GM18508 (cell line): ENCODE measurements at regions not wholly inside any gene's neighbourhood (a gene's known extent, or its start where the extent isn't known, plus 50 kb on each side); places are given as distances from the start of the nearest gene placed in this dataset.

Experiments
- ATAC-seq: cut with Tn5 transposase; IDR thresholded peaks from one replicate; pipeline ENCODE4 v1.9.1; 2021; ENCODE audit warnings: moderate number of reproducible peaks; ENCODE audit not compliant: insufficient read depth, unreplicated experiment

DNA sequence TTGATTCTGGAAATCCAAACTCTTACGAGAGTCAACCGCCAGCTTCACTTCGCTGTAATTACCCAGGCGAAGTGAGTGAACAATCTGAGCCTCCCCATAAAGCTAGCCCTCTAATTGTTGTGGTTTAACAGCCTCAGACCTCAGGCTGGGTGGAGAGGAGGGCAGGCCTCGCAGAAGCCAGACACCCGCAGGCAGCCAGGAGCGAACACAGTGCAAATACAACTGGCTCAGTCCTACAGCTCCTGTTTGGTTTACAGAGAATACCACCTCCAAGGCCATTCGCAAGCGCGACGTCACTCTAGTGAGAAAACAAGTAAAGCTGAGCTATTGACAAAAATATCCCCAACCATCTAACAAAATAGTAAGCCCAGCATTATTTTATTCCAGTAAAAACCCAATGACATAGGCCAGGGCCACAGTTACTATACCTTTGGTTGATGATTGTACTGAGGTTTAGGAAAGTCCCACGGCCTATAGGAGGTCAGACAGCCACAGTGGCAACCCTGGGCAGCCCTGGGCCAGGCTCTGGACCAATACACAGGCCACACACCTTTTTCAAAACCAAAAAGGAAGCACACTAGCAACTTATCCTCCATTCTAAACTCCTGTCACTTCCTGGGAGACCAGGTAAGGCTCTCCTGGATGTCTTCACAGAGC is 163.3 kb downstream of the ETS2 start:
- ATAC-seq, result no peak

DNA sequence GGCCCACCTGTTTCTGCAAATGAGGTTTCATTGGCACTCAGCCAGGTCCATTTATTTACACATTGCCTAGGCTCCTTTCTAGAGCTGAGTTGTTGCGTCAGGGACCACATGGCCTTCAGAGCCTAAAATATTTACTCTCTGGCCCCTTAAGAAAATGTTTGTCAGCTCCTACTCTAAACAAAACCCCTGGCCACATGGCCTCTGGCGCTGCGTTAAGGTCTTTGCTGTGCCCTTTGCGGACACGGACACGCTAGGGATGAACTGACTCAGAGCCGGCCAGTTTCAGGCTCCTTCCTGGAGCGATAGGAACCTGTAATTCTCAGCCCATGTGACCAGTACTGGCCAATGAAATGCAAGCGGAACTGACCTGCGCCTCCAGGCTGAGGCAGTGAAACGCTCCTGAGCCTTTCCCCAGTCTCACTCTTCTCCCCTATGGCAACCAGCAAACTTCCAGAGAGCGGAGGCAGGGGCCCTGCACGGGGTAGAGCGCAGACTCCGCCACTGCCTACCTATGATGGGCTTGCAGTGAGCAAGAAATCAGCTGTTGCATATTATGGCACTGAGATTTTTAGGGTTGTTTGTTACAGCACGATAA is 160.3 kb downstream of the ETS2 start:
- ATAC-seq, result no peak

DNA sequence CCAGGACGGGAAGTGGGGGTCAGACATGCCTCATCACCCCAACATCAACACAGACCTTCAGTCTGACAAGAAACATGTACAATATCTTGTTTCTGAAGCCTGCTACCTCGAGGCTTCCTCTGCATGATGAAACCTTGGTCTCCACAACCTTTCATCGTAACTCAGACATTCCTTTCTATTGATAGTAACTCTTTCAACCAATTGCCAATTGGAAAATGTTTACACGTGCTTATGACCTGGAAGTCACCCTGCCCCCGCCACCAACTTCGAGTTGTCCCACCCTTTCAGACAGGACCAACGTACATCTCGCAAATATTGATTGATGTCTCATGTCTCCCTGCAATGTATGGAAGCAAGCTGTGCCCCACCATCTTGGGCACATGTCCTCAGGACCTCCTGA is 159.5 kb downstream of the ETS2 start:
- no peak for ATAC-seq

DNA sequence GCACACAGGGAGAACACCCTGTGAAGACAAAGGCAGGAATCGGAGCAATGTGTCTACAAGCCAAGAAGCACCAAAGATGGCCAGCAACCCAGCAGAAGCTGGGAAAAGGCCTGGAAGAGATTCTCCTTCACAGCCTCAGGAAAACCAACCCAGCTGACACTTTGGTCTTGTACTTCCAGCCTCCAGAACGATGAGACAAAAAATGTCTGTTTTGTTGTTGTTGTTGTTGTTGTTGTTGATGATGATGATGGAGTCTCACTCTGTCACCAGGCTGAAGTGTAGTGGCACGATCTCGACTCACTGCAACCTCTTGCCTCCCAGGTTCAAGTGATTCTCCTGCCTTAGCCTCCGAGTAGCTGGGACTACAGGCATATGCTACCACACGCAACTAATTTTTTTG is 157.3 kb downstream of the ETS2 start:
- ATAC-seq, result no peak

DNA sequence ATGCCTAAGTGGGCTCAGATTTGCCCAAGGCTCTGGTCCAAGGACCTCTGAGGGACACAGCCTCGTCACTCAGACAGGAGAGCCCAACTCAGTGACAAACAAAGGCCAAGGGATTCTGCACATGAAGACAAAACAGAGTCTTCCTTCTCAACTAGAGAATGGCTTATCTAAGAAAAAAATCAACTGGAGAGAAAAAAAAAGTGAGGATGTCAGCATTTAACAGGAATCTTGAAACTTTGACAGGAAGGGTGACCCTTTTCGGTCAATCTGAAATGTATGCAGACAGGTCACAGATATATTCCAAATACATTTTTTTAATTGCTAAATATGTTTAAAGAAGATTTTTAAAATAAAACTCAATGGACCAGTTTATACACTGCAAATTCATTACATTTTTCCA is 154.5 kb downstream of the ETS2 start:
- ATAC-seq, result no peak

DNA sequence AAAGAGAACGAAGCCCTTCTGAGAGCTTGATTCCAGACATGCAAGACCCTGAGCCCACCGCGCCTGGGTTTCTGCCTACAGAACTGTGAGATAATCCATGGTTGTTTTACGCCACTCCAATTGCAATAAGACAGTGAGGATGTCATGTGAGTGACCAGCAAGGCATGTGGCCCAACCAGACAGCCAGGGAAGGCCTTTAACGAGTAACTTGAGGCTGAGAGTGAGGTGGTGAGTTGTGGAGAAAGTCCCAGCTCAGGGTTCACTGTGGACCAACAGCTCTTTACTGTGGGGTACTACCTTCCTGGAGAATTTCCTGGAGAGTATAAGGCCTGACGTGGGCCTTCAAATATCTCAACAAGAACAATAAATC is 153.9 kb downstream of the ETS2 start:
- no peak for ATAC-seq

DNA sequence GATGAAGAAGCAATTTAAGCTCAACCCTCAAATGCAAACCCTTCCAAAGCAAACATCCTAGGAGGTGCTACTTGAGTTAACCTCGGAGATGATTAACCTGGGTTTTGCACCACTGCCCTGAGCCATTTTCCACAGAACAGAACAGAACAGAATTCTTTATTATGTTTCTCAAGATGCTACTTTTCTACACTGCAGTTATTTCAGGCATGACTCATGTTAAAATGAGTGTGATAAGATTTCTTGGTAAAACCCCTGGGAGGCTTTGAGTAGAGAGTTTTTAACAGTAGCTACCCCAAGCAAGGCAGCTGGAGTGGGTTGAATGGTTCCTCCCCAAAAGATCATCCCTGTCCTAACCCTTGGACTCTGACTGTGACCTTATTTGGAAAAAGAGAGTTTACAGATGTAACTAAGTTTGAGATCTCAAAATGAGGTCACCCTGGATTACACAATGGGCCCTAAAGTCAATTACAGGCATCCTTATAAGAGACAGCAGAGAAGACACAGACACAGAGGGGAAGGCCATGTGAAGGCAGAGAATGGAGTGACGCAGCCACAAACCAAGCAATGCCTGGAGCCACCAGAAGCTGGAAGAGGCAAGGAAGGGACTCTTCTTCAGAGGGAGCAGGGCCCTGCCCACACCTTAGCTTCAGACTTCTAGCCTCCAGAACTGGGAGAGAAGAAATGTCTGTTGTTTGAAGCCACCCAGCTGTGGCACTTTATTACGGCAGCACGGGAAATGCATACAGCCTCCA is 153.4 kb downstream of the ETS2 start:
- ATAC-seq, result no peak

DNA sequence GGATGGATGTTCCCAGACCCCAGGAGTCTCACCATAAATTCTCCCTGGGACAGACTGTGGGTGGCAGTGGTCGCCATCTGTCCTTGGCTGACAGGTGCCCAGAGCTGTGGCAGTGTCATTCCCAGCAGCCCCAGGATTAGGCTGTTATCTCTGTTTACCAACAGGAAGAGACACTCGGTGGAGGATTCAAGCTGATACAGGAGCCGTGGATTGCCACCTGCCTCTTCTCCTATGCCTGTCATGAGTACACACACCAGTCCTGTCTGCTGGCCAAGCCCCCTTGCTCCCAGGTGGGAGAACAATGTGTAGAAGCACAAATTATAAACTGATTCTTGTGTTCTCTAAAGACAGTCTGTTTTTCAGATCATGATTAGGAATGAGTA is 152.6 kb downstream of the ETS2 start:
- ATAC-seq, result no peak

DNA sequence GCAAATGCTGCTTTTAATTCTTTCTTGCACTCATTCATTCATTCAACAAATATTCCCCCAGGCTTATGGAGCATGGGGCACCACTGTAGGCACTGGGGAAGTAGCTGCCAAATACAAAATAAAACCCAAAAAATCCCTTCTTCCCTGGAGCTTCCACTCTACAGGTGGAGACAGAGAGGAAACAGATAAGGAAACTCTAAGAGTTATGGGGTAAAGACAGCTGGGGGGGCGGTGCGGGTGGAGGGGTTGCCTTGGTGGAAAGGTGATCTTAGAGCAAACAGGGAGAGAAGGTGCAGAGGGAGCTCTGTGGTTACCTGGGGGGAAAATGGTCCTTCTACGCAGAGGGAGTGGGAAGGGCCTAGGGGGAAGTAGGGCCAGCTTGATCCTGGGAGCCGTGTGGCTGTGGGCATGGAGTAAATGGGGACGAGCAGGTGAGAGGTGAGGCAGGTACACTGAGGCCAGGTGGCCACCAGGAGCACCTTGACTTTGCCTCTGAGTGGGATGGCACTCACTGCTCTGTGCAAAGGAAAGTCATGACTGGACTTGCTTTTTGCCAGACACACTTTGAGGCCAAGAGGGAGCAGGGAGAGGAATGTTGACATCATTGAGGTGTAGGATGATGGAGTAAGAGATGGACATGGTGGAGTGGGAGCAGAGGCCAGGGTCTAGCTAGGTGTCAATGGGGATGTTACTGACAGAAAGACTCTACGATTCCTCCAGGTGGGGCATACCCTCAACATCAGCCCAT is 152.0 kb downstream of the ETS2 start:
- ATAC-seq, result no peak

DNA sequence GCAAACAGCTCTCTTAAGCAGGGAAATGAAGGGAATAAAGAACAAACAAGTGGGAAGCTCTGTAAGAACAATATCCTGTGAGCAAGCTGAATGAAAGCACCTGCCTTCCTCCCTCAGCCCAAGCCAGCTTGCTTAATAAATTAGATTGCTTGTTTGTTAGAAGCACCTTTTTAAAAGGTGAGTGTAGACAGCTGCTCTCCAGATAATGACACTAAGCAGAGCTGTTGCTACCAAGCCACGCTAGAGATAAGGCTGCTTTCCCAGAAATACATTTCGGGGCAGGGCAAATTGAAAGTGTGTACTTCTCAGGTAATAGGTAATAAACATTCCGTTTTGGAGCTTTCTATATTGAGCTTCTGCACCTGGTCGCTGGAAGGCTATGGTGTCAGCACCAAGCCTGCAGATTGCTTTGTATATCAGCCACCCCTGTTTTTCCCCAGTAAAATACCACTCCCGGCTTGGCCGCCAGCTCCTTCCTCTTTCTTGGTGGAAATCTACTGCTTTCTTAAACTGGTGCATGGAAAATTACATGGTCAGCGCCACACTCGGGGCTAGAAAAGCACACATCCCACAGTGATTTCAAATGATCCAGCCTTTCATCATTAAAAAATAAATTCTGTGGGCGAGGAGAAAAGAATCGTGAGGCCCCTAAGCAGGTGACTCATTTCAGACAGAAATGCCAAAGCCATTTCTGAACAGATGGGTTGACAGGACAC is 151.3 kb downstream of the ETS2 start:
- no peak for ATAC-seq

DNA sequence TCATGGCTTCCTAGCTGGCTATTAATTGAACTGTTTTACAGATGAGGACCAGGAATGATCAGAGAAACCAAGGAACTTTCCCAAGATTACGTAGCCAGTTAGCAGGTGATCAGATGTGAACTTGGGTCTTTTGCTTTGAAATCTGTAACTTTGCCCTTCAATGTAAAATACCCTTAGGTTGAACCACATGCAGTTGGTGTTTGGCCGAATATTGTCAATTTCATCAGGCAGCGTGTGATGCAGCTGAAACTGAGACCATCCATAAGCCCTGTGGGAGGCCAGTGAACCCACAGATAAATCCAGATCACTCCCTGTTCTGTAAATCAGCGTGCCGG is 150.8 kb downstream of the ETS2 start:
- no peak for ATAC-seq

DNA sequence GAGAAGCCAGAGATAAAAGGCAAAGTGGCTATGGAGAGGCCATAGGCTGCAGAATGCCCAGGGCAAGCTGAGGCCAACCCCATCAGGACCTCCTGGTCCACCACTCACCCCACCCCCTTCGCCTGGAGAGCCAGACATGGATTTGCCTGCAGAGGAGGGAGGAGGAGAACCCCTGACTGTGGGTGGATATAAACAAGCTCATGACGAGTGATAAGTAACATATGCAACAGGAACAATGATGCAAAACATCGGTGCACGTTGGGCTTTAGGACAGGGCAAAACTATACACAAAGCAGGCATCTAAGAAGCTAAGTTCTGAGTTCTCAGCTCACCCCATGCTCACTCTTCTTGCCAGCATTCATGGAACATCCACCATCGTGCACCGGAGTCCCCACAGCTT is 150.3 kb downstream of the ETS2 start:
- no peak for ATAC-seq

DNA sequence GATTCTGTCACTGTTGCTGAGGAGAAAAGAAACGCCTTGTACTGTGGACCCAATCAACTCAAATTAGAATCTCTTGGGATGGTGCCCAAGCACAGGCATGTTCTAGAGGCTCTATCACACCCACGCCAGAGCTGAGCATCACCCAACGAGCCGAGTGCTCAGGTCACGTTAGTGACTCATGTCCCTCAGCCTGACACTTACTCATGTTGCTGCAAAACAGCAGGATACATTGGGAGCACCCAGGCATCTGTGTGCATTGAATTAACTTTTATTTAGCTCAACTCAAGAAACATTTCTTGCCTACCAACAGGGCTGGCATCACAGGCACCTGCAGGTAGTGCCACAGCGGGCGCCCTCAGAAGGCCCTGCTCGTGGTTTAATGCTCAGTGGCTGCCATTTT is 149.8 kb downstream of the ETS2 start:
- ATAC-seq, result no peak

DNA sequence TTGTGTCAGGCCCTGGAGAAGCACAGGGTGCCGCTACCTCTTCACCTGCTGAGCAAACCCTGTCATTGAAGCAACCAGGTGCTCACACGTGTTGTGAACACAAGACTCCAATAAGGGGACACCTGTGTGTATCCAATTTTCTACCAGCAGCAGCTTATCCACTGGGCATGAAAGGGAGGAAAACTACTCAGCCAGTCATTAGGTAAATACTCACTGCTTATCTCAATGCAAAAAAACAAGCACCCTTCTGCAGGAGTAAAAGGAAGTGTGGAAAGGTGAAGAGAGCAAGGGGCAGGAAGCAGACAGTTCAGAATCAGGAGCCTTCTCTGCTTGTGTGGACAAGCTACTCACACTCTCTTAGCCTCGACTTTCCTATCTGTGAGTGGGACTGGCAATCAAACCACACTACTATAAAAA is 148.9 kb downstream of the ETS2 start:
- ATAC-seq, result no peak

DNA sequence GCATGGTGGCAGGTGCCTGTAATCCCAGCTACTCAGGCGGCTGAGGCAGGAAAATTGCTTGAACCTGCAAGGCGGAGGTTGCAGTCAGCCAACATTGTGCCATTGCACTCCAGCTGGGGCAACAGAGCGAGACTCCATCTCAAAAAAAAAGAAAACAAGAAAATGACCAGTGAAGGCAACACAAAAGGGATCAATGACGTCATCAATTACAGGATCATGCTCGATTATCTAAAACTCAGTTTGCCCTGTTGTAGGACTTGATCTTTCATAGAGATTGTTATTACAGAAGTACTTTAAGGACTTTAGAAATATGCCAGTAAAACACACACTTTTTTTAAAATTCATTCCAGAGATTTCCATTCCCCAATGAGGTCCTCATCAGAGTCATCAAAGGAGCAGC is 147.8 kb downstream of the ETS2 start:
- ATAC-seq, result no peak

DNA sequence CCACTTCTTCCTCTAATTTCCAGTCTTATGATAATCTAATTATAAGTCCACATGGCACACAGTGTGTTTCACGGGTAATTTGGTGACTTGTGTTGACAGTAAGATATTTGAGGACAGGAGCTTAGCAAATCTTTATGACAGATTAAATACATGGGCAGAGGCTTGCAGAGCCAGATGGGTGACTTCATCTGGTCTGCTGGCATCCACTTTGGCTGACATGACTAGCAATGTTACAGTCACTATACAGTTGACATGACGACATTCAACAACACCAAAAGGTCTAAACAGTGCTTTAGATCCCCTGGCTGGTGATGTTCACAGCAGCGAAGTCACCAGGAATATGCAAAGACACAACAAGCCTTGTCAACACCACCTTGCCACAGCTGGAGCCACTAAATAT is 147.2 kb downstream of the ETS2 start:
- ATAC-seq, result no peak

DNA sequence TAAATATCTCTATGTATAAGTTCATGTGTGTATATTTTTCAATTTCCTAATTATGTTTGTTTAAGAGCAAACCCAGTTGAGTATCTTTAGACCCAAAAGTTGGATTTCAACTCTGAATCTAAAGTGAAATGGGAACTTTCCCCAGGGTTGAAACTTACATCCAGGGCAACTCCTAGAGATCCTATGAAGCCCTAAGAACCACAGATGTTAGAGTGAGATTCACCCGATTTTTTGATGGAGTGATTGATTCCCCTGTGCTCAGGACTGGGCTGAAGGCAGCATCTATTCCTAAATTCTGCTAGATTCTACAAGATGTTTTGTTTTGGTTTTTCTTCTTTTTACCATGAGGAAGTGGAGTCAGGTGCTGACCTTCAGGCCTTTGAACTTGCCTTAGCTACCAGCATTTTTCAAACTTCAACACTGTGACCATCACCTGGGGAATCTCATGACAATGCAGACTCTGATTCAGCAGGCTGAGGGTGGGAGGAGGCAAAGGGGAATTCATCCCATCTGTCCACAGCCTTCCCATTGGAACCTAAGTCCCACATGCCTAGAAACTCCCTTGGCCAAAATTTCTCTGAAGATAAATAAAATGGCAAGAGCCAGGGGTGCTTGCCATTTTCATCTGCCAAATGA is 145.5 kb downstream of the ETS2 start:
- no peak for ATAC-seq

DNA sequence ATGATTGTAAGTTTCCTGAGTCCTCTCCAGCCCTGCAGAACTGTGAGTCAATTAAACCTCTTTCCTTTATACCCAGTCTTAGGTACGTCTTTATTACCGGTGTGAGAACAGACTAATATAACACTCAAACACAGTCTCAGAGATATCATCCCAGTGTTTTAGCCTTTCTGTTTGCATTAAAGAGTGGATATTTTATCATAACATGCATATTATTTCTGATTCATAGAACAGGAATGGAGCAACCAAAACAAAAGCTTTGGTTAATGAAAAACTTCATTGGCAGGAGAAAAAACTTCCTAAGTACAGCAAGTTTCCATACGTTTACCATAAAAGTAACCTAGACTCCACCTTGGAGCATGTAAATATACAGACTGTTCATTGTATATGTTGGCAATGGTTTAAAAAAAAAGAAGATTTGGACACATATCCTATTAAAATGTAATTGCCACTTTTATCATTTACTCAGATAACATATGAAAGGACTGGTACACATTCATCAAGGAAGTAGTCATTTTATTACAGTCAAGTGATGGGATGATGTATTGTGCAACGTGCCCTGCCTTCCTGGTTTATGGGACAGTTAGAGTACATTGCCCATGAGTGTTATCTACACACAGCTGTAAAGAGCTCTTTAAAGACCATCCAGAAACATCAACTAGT is 144.8 kb downstream of the ETS2 start:
- ATAC-seq, result no peak

DNA sequence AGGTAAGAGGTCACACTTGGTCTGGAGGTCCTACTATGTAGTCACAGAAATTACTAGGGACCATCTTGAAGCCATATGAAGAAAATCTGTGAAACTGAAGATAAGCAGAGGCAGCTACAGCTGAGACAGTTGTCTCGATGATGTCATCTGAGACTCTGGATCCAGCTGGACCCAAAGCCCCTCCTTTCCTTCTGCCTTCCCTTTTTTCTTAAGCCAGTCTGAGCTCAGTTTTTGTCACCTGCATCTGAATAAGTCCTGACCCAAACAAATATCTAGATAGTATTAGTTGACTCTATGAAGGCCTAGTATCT is 143.3 kb downstream of the ETS2 start:
- no peak for ATAC-seq
